Stimulated activated CD4-positive, alpha-beta T cell treated with anti-CD3 and anti-CD28 coated beads, TNF-alpha, amount 100 ng/mL, for 48 hours (primary cell): ENCODE measurements at regions not wholly inside any gene's neighbourhood (a gene's known extent, or its start where the extent isn't known, plus 50 kb on each side); places are given as distances from the start of the nearest gene placed in this dataset.
A peak's percentile ranks its signal among the peaks of the same experiment; 100 is the strongest.

Experiments
- DNase-seq, 3 donors: peaks; one replicate each; pipeline ENCODE4 v3.0.0-alpha.2; 2020; ENCODE audit warnings: low read depth in 3 of 3

DNA sequence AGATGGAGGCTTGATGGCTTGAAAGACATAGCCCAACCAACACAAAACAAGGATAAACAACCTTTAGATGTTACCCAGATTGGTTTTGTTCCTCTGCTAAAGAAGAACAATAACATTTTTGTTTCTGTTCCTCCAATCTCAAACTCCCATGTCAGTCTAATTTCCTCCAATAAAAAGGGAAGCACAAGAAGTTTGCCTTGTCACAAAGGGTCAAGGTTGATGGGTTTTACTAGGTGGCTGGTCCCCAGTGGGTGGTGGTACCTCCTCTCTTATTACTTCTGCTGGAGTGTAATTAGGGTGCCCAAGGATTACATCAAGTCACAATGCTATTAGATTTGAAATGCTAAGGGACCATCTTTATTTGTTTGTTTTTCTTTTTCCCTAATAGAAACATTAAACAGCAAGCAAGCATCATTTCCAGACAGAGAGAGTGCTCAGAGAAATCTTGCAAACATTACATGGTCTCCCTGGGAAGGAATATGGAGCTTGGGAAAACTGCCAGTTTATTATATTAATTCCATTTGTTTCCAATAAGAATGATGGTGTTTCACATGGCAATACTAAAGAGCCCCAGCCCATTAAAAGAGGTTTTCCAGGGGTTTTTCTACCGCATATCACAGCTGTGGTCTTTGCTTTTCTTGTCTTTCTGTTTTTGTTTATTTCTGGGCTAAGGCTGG, 78.3 kb upstream of the AOAH start:
- DNase-seq = no peak

DNA sequence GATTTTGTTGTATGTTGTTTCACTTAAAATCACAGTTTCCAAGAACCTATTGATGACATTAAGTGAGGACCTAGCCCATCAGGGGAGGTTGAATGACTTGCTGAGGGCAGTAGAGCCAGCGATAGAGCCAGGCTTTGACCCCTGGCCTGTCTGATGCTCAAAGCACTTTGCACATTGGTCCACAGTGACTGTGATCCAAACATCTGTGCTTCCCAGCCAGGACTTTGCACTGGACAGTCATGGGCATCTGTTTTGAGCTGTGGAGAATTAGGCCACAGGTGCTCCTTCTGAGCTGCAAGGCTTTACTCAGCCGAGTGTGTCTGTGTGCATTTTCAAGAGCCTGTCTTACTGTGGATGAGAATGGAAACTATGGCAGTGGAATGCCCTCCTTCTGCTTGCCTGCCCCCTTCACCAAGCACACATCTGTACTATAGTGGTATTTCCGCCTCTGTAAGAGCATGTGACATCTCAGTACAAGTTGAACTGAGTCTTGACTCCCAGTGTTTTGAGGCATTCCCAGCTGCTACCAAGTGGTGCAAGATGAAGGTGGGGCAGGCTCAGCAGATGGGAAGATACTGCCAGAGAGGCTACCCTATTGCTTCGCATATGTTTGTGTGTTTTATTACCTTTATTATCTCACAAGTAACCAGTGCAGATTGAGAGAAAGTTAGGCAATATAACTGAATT, 72.7 kb upstream of the AOAH start:
- no peak for DNase-seq

DNA sequence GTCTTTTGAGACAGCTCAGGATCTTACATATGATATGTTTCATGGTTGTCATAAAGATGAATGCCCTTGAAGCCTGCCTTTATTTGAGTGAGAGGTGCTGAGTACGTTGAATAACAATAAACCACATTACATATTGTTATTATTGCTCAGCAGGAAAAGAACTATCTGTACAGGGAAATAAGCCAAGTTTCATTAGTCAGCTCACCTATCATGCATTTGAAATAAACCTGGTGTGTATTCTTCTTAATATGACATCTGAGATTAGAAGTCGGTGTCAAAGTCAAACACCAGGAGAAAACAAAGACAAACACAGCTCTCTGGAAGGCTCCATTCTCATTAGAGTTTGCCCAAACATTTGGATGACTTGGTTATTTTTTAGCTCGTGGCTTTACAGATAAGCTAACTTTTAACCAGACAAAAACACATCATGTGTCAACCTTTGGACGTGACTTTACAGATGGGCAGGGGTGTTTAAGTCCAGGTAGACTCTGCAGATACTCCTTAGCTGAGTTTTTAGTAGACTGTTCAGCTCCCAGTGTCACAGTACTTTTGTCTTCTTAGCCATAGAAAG, 71.2 kb upstream of the AOAH start:
- DNase-seq = no peak

DNA sequence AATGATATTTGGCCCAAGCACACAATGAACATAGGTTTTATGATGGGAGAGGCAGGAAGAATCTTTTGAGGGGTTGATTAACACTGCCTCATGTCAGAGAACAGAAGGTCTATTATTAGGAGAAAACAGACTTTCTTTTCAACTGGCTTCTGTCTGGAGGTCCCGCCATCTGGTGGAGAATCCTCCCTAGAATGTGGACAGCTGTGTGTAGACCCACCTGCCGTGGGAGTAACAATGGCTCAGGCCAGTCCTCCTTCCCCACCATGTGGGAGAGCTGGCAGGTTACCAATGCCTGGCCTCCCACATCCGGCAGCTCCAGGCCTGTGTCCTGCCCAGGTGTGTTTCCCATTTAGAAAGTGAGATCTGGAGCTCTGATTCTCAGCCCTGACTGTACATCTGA, 70.4 kb upstream of the AOAH start:
- no peak for DNase-seq

DNA sequence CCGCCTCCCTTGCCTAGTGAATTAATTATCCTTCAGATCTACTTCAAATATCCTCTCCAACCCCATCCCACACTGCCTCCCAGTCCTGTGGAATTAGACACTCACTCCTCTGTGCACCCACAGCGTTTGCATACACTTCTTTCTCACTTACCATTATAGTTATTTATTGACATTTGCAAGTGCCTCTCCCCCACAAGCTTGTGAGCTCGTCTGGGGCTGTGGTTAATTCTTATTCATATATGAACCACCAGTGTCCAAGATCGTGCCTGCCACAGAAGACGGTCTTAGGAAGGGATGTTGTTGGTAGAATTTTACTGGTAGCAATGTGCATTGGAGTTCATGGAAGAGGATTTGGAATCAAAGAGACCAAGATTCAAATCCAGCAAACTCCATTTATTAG, 68.1 kb upstream of the AOAH start:
- DNase-seq = no peak

DNA sequence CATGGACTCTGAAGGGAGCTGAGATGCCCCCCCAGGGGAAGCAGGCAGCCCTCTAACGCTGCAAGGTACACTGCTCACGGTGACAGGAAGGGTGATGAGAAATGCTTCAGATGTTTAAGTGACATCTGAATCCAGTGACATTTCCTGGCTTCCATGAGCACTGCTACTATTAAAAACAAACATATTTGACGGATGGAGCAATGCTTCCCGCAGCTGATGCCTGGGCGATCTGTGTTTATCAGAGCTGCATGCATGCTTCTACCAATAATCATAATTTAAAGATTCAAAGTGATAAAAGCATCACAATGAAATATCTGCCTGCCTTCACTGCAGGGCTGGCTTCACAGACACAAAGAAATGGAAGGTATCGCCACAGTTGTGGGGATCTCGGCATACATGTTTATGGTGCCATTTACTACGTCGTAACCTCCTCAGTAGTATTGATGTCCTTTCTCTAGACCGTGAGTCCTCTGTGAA, 66.1 kb upstream of the AOAH start:
- DNase-seq = no peak

DNA sequence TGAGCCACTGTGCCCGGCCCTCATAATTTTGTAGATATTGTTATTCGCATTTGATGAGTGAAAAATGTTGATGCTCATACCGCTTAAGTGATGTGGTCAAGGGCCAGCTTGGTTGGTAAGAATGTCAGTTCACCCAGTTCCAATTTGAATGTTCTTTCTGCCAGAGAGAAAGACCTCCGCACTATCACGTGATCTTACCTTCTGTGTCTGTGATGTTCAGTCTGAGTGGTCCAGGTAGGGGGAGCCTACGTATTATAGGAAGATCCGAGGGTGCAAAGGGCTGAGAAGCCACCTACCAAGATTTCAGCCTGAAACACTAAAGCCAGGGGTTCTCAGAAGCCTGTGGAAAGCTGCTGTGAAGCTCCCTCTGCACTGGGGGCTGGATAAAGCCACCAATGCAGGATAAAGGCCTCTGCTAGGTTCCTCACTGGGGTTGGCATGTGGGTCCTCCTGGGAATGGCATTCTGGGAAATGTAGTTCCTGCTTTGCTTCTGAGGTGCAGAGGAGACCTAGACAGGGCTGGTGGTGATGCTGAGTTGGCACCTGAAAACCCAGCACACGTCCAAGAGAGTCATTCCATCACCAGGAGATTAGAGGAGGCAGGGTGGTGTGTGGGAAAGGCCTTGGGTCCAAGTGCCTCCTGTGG, 64.7 kb upstream of the AOAH start:
- no peak for DNase-seq

DNA sequence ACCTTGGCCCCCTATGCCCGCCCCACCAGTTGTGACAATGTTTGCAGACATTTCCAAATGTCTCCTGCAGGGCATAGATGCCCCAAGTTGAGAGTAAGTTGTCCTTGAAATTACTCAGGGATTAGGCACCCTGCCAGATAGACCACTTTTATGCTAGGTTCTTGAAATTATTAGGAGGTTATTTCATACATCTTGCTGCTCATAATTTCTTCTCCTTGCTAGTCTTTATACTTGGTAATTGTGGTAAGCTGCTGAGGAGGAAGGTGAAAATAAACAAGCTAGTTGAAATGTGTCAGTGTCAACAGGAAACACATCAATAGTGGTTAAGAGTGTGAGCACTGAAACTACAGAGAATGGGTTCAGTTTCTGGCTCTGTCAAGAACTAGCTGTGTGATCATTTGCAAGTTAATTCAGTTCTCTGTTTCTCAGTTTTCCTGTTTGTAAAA, 63.7 kb upstream of the AOAH start:
- no peak for DNase-seq

DNA sequence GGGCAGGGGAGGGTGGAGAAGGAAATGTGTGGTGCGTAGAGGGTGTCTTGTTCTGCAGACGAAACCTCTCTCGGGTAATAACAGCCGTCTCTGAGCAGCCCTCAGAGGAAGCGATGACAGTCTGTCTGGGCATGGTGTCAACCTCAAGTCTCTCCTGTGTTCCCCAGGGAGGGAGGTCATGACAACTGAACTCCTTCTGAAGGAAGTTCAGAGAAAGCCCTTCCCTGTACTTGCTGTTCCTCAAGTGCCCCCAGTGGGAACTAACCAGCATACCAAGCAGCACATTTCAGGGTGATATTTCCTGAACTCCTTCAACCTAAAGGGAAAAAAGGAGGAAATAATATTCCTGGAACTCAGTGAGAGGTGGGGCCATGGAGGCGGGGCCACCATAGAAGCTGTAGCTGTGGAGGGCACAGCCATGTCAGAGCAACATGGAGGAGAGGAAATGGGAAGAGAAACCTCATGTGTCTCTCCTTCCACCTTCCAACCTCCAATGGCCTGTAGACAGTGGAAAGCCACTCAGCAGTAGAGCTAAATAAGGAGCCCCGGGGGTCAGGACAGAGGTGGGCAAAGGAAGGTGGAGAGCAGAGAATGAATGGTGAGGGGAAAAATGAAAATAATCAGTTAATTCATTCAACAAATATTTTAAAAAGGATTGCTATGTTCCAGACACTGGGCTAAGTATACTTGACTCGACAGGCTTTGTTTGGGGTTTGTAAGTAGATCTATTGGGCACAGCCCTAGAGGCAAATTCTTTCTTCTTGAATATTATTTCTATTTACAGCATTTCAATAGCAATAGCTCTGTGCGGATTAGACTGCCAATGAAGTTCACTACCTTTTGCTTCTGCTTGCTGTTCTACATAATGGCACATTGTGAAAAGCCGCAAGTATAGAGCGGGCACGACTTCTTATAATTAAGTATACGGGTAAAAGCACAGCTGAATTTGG, 61.0 kb upstream of the AOAH start:
- peak; percentile 20 to 30 (median 27) for DNase-seq

DNA sequence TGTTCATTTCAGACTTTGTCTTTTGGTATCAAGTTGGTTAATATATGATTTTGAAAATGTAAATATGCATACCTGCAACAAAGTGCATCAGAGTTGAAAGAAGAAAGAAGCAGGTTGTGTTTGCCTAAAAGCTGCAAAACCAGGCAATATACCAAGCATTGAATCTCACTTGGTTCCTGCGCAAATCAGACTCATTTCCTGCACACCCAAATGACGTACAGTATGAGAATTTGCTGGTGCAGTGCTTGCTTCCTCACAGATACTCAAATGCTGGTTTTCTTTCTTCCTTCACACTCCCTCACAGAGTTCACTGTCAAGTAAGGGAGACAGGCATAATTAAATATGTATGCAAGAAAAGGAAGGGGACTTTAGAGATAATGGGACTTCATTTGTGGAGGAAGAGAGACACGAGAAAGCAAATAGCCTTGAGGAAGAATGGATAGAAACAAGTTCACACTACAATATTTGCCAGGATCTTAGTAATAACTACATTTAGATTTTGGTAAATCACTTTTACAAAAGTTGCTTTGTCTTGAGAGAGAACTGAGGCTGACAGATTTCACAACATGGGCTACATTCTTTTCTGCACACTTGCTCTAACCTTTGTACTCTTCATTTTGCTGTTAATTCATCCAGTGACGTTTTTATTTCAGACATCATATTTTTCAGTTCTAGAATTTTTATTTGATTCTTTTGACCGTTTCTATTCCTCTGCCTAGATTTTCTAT, 56.9 kb upstream of the AOAH start:
- no peak for DNase-seq

DNA sequence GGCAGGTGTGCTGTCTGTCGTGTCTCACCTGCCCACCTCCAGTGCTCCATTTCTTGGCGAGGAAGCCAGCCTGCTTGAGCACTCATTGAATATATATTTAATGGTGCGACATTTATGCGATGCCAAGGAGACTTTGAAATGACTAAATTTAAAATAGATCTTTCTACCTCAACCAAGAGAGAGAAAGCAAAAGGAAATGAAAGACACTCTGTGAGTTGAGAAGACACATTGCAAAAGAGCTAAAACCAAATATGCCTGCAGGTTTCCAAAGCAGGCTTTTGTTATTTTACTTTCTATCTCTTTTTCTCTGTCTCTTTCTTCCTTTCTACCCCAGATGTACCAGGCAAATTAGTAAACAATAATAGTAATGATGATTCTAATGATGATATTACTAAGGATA, 53.6 kb upstream of the AOAH start:
- DNase-seq = no peak

DNA sequence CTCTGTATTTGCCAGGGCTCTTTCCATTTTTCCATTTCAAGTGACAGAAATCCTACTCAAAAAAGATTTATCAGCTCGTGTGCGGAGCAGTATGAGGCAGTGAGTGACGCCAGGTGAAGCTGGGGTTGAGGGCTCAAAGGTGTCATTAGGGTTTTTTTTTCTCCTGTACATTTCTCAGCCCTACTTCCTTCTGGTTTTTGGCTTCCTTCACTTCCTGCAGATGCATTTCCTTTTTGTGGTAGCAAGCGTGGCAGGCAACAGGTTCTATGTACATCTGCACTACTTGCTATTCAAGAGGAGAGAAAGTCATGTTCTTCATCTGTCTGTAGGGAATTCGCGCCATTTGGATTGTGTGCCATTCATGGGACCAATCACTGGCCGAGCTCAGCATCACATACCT, 52.8 kb upstream of the AOAH start:
- DNase-seq = no peak

DNA sequence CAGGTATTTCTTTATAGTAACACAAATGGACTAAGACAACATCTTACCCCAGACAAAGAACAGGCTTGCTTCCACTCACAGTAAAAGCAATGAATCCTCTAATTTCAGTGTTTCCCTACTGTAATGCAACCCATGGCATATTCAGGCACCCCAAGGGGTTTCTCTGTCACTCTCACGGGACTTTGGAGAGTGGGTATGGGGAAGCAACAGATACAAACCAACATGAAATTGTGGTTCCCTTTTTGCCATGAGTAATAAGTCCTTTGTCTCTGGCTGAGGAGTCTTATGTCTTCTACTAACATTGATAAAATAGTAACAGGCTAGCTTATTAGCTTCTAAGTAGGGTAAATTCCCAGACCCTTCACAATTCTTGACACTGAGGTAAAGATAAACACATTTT, 51.4 kb upstream of the AOAH start:
- DNase-seq = no peak

DNA sequence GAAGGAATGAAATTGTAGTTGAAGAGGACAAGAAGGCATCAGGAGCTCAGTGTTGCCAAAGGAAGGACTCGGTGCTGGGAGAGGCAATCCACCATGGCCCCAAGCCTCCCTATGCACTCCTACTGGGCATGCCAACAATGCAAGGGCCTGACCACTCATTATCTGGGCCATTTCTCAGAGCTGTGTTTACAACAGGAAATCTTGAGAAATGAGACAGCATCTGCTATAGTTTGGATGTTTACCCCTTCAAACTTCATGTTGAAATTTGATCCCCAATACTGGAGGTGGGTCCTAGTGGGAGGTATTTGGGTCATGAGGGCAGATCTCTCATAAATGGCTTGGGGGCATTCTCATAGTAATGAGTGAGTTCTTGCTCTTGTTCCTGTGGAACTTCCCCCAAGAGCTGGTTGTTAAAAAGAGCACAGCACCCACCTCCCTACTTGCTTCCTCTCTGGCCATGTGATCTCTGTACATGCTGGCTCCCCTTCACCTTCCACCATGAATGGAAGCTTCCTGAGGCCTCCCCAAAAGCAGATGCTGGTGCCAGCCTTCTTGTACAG, 50.8 kb upstream of the AOAH start:
- DNase-seq = no peak
